HL-60 (cell line): ENCODE measurements at regions not wholly inside any gene's neighbourhood (a gene's known extent, or its start where the extent isn't known, plus 50 kb on each side); places are given as distances from the start of the nearest gene placed in this dataset.

Experiments used
- CTCF ChIP-seq: IDR thresholded peaks from one replicate; pipeline ENCODE4 v1.5.1; 2011; ENCODE audit warnings: low read length, control low read depth, inconsistent platforms; ENCODE audit not compliant: insufficient read depth
- REST ChIP-seq: IDR thresholded peaks from 2 replicates; pipeline ENCODE4 v1.6.1; 2012; ENCODE audit warnings: low read depth; ENCODE audit not compliant: insufficient replicate concordance

- TF ChIP-seq CTCF (no peak), REST (no peak)
Measured at GRCh38 chrX:55924574-55924973, 207.0 kb downstream of the RRAGB start.
